ENCODE measurements at regions not wholly inside any gene's neighbourhood (a gene's known extent, or its start where the extent isn't known, plus 50 kb on each side); places are given as distances from the start of the nearest gene placed in this dataset.

DNA sequence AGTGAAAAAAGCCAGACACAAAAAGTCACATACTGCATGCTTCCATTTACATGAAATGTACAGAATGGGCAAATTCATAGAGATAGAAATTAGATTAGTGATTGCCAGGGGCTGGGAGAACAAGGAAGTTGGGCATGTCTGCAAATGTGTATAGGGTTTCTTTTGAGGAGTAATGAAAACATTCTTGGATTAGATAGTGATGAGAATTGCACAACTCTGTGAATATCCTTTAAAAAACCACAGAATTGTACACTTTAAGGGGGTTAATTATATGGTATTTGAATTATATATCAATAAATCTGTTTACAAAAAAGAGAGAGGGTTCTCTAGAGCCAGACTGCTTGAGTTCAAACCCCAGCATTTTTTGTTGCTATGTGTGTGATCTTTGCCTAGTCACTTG lies 188.1 kb downstream of the CDC5L start:
- H3K27me3 ChIP-seq (replicated peaks in 1 of 7), result no peaks in the 10 kb centered on the region
- intact Hi-C loops (cut with DNase I; ENCODE audit: low total_unique reads), result no loop called here
- H3K9me3 ChIP-seq, result no peaks in the 10 kb centered on the region
- peaks cover 0 to 4% (median 0%) of the 10 kb centered on the region in 6 donors for H3K4me1 ChIP-seq
- DNase-seq, result no peak
- no peak overlapping the region for H3K4me3 ChIP-seq
- no peak overlapping the region for H3K27ac ChIP-seq
- H3K36me3 ChIP-seq, result no peaks in the 10 kb centered on the region
- no peak for TF ChIP-seq POLR2A (IDR thresholded peaks at IDR 0.05)
- TF ChIP-seq, protein P1, sequence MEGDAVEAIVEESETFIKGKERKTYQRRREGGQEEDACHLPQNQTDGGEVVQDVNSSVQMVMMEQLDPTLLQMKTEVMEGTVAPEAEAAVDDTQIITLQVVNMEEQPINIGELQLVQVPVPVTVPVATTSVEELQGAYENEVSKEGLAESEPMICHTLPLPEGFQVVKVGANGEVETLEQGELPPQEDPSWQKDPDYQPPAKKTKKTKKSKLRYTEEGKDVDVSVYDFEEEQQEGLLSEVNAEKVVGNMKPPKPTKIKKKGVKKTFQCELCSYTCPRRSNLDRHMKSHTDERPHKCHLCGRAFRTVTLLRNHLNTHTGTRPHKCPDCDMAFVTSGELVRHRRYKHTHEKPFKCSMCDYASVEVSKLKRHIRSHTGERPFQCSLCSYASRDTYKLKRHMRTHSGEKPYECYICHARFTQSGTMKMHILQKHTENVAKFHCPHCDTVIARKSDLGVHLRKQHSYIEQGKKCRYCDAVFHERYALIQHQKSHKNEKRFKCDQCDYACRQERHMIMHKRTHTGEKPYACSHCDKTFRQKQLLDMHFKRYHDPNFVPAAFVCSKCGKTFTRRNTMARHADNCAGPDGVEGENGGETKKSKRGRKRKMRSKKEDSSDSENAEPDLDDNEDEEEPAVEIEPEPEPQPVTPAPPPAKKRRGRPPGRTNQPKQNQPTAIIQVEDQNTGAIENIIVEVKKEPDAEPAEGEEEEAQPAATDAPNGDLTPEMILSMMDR (IDR thresholded peaks at IDR 0.05 in 8 of 11, conservative IDR thresholded peaks at IDR 0.05 in 3 of 11), result no peak
- TF ChIP-seq POLR2AphosphoS5 (IDR thresholded peaks at IDR 0.05), result no peak

- 76 to 100% (median 86%) methylated on average over 1 of the region's 1 CpG for WGBS, 5 donors
- TF ChIP-seq, protein P1 (IDR thresholded peaks at IDR 0.05 in 8 of 11, conservative IDR thresholded peaks at IDR 0.05 in 3 of 11), result no peak
- no peak for TF ChIP-seq POLR2AphosphoS5 (IDR thresholded peaks at IDR 0.05)
- DNase-seq, result no peak
Measured at GRCh38 chr6:44576132-44576631, 188.7 kb downstream of the CDC5L start.

GRCh38 chr6:44580901-44581300 lies 193.4 kb downstream of the CDC5L start:
- Histone ChIP-seq H3K4me3 (no peak overlapping the region), H3K27ac (no peak overlapping the region), H3K27me3 (replicated peaks in 1 of 7) (no peaks in the 10 kb centered on the region), H3K4me1 (peaks cover 0 to 3% (median 0%) of the 10 kb centered on the region in 6 donors), H3K36me3 (no peaks in the 10 kb centered on the region), H3K9me3 (peaks cover 0 to 31% (median 17%) of the 10 kb centered on the region in 8 donors)
- DNase-seq, result no peak
- WGBS, 5 donors, result 80 to 95% (median 93%) methylated on average over 5 of the region's 5 CpGs
- TF ChIP-seq POLR2A (IDR thresholded peaks at IDR 0.05), result no peak
- no peak for TF ChIP-seq POLR2AphosphoS5 (IDR thresholded peaks at IDR 0.05)
- TF ChIP-seq, protein P1 (IDR thresholded peaks at IDR 0.05 in 8 of 11, conservative IDR thresholded peaks at IDR 0.05 in 3 of 11), result no peak
- intact Hi-C loops (cut with DNase I; ENCODE audit: low total_unique reads), result no loop called here

More at GRCh38 chr6:44576132-44576631, 188.7 kb downstream of the CDC5L start:
- no peaks in the 10 kb centered on the region for H3K9me3 ChIP-seq
- H3K4me1 ChIP-seq, result peaks cover 0 to 3% (median 0%) of the 10 kb centered on the region in 6 donors
- H3K4me3 ChIP-seq, result no peak overlapping the region
- no peaks in the 10 kb centered on the region for H3K27me3 ChIP-seq (replicated peaks in 1 of 7)
- H3K36me3 ChIP-seq, result no peaks in the 10 kb centered on the region
- intact Hi-C loops (cut with DNase I; ENCODE audit: low total_unique reads), result no loop called here
- no peak overlapping the region for H3K27ac ChIP-seq

DNA sequence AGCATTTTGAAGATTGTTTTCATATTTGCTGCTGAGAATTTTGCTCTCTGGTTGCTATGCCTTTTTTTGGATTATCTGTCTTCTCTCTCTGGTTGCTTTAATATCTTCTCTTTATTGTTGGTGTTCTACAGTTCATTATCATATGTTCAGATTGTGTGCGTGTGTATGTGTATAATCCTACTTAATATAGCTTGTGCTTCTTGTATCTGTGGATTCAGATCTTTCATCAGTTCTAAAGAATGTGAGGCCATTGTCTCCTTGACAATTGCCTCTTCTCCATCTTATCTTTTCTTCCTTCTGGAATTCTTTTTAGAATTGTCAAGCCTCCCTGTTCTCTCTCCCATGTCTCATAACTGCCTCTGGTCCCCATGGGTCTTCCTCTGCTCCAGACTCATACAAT lies 195.4 kb downstream of the CDC5L start:
- WGBS, 5 donors, result 94 to 100% (median 96%) methylated on average over 1 of the region's 1 CpG
- TF ChIP-seq, protein P1 (IDR thresholded peaks at IDR 0.05 in 8 of 11, conservative IDR thresholded peaks at IDR 0.05 in 3 of 11), result no peak
- TF ChIP-seq POLR2A (IDR thresholded peaks at IDR 0.05), result no peak
- no peak for TF ChIP-seq POLR2AphosphoS5 (IDR thresholded peaks at IDR 0.05)
- no peak overlapping the region for H3K4me3 ChIP-seq

More for the DNA sequence above, 195.4 kb downstream of the CDC5L start:
- Histone ChIP-seq H3K36me3 (no peaks in the 10 kb centered on the region), H3K9me3 (peaks cover 0 to 31% (median 17%) of the 10 kb centered on the region in 8 donors), H3K27ac (no peak overlapping the region), H3K27me3 (replicated peaks in 1 of 7) (no peaks in the 10 kb centered on the region), H3K4me1 (peaks cover 0 to 3% (median 0%) of the 10 kb centered on the region in 6 donors)
- intact Hi-C loops (cut with DNase I; ENCODE audit: low total_unique reads), result no loop called here
- no peak for DNase-seq
